ENCODE measurements at regions not wholly inside any gene's neighbourhood (a gene's known extent, or its start where the extent isn't known, plus 50 kb on each side); places are given as distances from the start of the nearest gene placed in this dataset.

- ATAC-seq (ENCODE audit: poor library complexity) (peak; percentile 89), DNase-seq (peak in 5 of 14 experiments; percentile 2 to 70 (median 56))
- POLR2A ChIA-PET = no interaction called here
- no peaks in the 10 kb centered on the region for H3K36me3 ChIP-seq (ENCODE audit: insufficient read depth, low read length)
- no peaks in the 10 kb centered on the region for H3K27me3 ChIP-seq (ENCODE audit: control insufficient read depth in 1 of 2, insufficient read depth in 2 of 2, low read length in 2 of 2)
- no peaks in the 10 kb centered on the region for H3K4me1 Mint-ChIP-seq (ENCODE audit: low read depth)
- no peak overlapping the region for H3K27ac ChIP-seq (ENCODE audit: low read depth in 1 of 2, low read length in 2 of 2)
- CTCF ChIA-PET = interaction anchor here (0.6 to 1.5 kb wide), 9 partner anchors 11 to 781 kb away, joined by 3 to 11 read pairs (median 3); no protein-coding TSS in a partner anchor
- H3K9me3 ChIP-seq (ENCODE audit: control insufficient read depth in 1 of 2, insufficient read depth in 1 of 2, low read length in 2 of 2) = no peaks in the 10 kb centered on the region
- intact Hi-C loops (cut with DNase I, micrococcal nuclease) = loop anchor here (1.0 to 2.0 kb wide), 5 partner anchors 655 to 830 kb away; no protein-coding TSS in a partner anchor
- H3K4me3 ChIP-seq (ENCODE audit: low read length) = no peak overlapping the region
- TF ChIP-seq CTCF (IDR thresholded peaks at IDR 0.05) = peak; percentile 94
- H3K9me3 Mint-ChIP-seq = no peaks in the 10 kb centered on the region
- no peaks in the 10 kb centered on the region for H3K36me3 Mint-ChIP-seq (ENCODE audit: low read depth)
- no peak overlapping the region for H3K4me3 Mint-ChIP-seq
- no peaks in the 10 kb centered on the region for H3K4me1 ChIP-seq (ENCODE audit: insufficient read depth, low read length)
- no peak overlapping the region for H3K27ac Mint-ChIP-seq
- no peaks in the 10 kb centered on the region for H3K27me3 Mint-ChIP-seq
Observed at GRCh38 chr3:87350367-87351199, 74.2 kb upstream of the POU1F1 start.

- no peaks in the 10 kb centered on the region for H3K36me3 ChIP-seq (ENCODE audit: insufficient read depth, low read length)
- Mint-ChIP-seq H3K4me1 (ENCODE audit: low read depth) (no peaks in the 10 kb centered on the region), H3K27me3 (no peaks in the 10 kb centered on the region), H3K9me3 (no peaks in the 10 kb centered on the region), H3K36me3 (ENCODE audit: low read depth) (no peaks in the 10 kb centered on the region), H3K4me3 (no peak overlapping the region), H3K27ac (no peak overlapping the region)
- intact Hi-C loops (cut with DNase I, micrococcal nuclease) = loop anchor here (1.0 to 2.0 kb wide), 5 partner anchors 655 to 830 kb away; no protein-coding TSS in a partner anchor
- H3K4me1 ChIP-seq (ENCODE audit: insufficient read depth, low read length) = no peaks in the 10 kb centered on the region
- no peak for ATAC-seq (ENCODE audit: poor library complexity)
- DNase-seq = no peak
- H3K27ac ChIP-seq (ENCODE audit: low read depth in 1 of 2, low read length in 2 of 2) = no peak overlapping the region
- TF ChIP-seq CTCF (IDR thresholded peaks at IDR 0.05) = no peak
- H3K9me3 ChIP-seq (ENCODE audit: control insufficient read depth in 1 of 2, insufficient read depth in 1 of 2, low read length in 2 of 2) = no peaks in the 10 kb centered on the region
- H3K4me3 ChIP-seq (ENCODE audit: low read length) = no peak overlapping the region
- ChIA-PET POLR2A (interaction anchor here (0.6 kb wide), 1 partner anchor 112 kb away, joined by 5 read pairs; no protein-coding TSS in a partner anchor), CTCF (interaction anchor here (1.3 to 1.5 kb wide), 4 partner anchors 12 to 782 kb away, joined by 3 to 11 read pairs (median 6); no protein-coding TSS in a partner anchor)
- H3K27me3 ChIP-seq (ENCODE audit: control insufficient read depth in 1 of 2, insufficient read depth in 2 of 2, low read length in 2 of 2) = no peaks in the 10 kb centered on the region
Observed at GRCh38 chr3:87349833-87350232, 73.4 kb upstream of the POU1F1 start.

- H3K27ac Mint-ChIP-seq = no peak overlapping the region
- ChIA-PET CTCF (no interaction called here), POLR2A (no interaction called here)
- no peaks in the 10 kb centered on the region for H3K4me1 ChIP-seq (ENCODE audit: insufficient read depth, low read length)
- peaks cover 2% of the 10 kb centered on the region for H3K9me3 Mint-ChIP-seq
- H3K36me3 ChIP-seq (ENCODE audit: insufficient read depth, low read length) = no peaks in the 10 kb centered on the region
- intact Hi-C loops (cut with DNase I, micrococcal nuclease) = no loop called here
- no peak for TF ChIP-seq CTCF (IDR thresholded peaks at IDR 0.05)
- no peaks in the 10 kb centered on the region for H3K4me1 Mint-ChIP-seq (ENCODE audit: low read depth)
- H3K9me3 ChIP-seq (ENCODE audit: control insufficient read depth in 1 of 2, insufficient read depth in 1 of 2, low read length in 2 of 2) = no peaks in the 10 kb centered on the region
- no peaks in the 10 kb centered on the region for H3K36me3 Mint-ChIP-seq (ENCODE audit: low read depth)
- no peaks in the 10 kb centered on the region for H3K27me3 Mint-ChIP-seq
- ATAC-seq (ENCODE audit: poor library complexity) = no peak
- H3K27ac ChIP-seq (ENCODE audit: low read depth in 1 of 2, low read length in 2 of 2) = no peak overlapping the region
- H3K27me3 ChIP-seq (ENCODE audit: control insufficient read depth in 1 of 2, insufficient read depth in 2 of 2, low read length in 2 of 2) = no peaks in the 10 kb centered on the region
- H3K4me3 Mint-ChIP-seq = no peak overlapping the region
- DNase-seq = no peak
- H3K4me3 ChIP-seq (ENCODE audit: low read length) = no peak overlapping the region
Observed at GRCh38 chr3:87336761-87337160, 60.4 kb upstream of the POU1F1 start.

Measured in CD4-positive, alpha-beta T cell (primary cell).